GM12801 (cell line): ENCODE measurements at regions not wholly inside any gene's neighbourhood (a gene's known extent, or its start where the extent isn't known, plus 50 kb on each side); places are given as distances from the start of the nearest gene placed in this dataset.

Experiments
- CTCF ChIP-seq: IDR thresholded peaks from one replicate; pipeline ENCODE4 v1.5.1; 2011; ENCODE audit warnings: control low read depth; ENCODE audit not compliant: insufficient read length; ENCODE audit errors: extremely low read depth

GRCh38 chr12:27396216-27396815, 50.2 kb upstream of the SMCO2 start:
- TF ChIP-seq CTCF = no peak
